A549 (cell line): ENCODE measurements at regions not wholly inside any gene's neighbourhood (a gene's known extent, or its start where the extent isn't known, plus 50 kb on each side); places are given as distances from the start of the nearest gene placed in this dataset.

ENCODE experiments used
- ATAC-seq, 2 experiments: fragments of 200-7000 bp in 1 of 2; fragments of >200 bp in 1 of 2; cut with Nextera tagmentation in 1 of 2; cut with Tn5 transposase in 1 of 2; 3 replicates each; pipeline versions ENCODE4 v1.8.0 to v1.9.1; 2018 to 2020; ENCODE audit warnings: mild to moderate bottlenecking in 1 of 2, moderate library complexity in 1 of 2
- CTCF ChIA-PET: fragments of 300-600 bp; sonication (Branson Sonifier 250); formaldehyde crosslinking; extraction: SDS; loops from one replicate; lab custom pipeline; 2021; ENCODE audit warnings: antibody characterized with exemption, inconsistent platforms; lab: Yijun Ruan, JAX
- POLR2A ChIA-PET: fragments of 350-600 bp; formaldehyde crosslinking; extraction: SDS; loops from one replicate; lab custom pipeline; 2021; ENCODE audit warnings: antibody characterized with exemption, inconsistent platforms; lab: Yijun Ruan, JAX
- DNase-seq, 2 experiments: peaks; one replicate each; pipeline versions ENCODE4 v3.0.0 to v3.0.0-alpha.2; 2011 to 2016; ENCODE audit warnings: low read depth in 1 of 2, low spot score in 1 of 2
- FAIRE-seq: peaks from 2 replicates; lab custom pipeline; 2011; peaks lifted over from hg19 to GRCh38; lab: Jason Lieb, UNC
- H3K27ac ChIP-seq, 2 experiments: fragments of >200 bp; sonication (Bioruptor Twin); formaldehyde crosslinking; 3 replicates each; pipeline ENCODE4 v1.5.1; 2016 to 2017
- H3K4me1 ChIP-seq: fragments of >200 bp; sonication (Bioruptor Twin); formaldehyde crosslinking; 3 replicates; pipeline ENCODE4 v1.6.1; 2016
- H3K4me2 ChIP-seq: fragments of >200 bp; sonication (Bioruptor Twin); formaldehyde crosslinking; 3 replicates; pipeline ENCODE4 v1.6.1; 2016
- H3K4me3 ChIP-seq: fragments of >200 bp; sonication (Bioruptor Twin); formaldehyde crosslinking; 3 replicates; pipeline ENCODE4 v1.5.1; 2016
- H3K9me3 ChIP-seq: fragments of >200 bp; sonication (Bioruptor Twin); formaldehyde crosslinking; 3 replicates; pipeline ENCODE4 v1.6.1; 2016
- BCL3 ChIP-seq: fragments of >200 bp; sonication (Bioruptor Twin); formaldehyde crosslinking; IDR thresholded peaks from 3 replicates; pipeline ENCODE4 v1.6.1; 2016
- BHLHE40 ChIP-seq: IDR thresholded peaks from 2 replicates; pipeline ENCODE4 v1.6.1; 2012; ENCODE audit warnings: low read depth, low read length, inconsistent platforms
- CBX2 ChIP-seq: fragments of 200-600 bp; sonication (generic); IDR thresholded peaks from 2 replicates; pipeline ENCODE4 v1.6.1; 2016; ENCODE audit warnings: low read depth, mild to moderate bottlenecking, borderline replicate concordance
- CEBPB ChIP-seq, 2 experiments: fragments of >200 bp in 1 of 2; sonication (Bioruptor Twin) in 1 of 2; formaldehyde crosslinking in 1 of 2; IDR thresholded peaks; 2 replicates each; pipeline ENCODE4 v1.6.1; 2012 to 2016
- CTCF ChIP-seq: fragments of >200 bp; sonication (Bioruptor Twin); formaldehyde crosslinking; IDR thresholded peaks from 3 replicates; pipeline ENCODE4 v1.5.1; 2016
- E2F6 ChIP-seq: IDR thresholded peaks from 2 replicates; pipeline ENCODE4 v1.6.1; 2012; ENCODE audit warnings: low read depth, borderline replicate concordance
- ELK1 ChIP-seq: fragments of 150-350 bp; IDR thresholded peaks from 2 replicates; pipeline ENCODE4 v1.6.1; 2014; ENCODE audit warnings: low read depth, mild to moderate bottlenecking, low read length
- ESRRA ChIP-seq: fragments of 150-350 bp; IDR thresholded peaks from 2 replicates; pipeline ENCODE4 v1.6.1; 2014; ENCODE audit warnings: mild to moderate bottlenecking, low read length, borderline replicate concordance
- FOSL2 ChIP-seq, 2 experiments: fragments of 450-650 bp in 1 of 2; fragments of >200 bp in 1 of 2; sonication (Bioruptor Twin) in 1 of 2; formaldehyde crosslinking; IDR thresholded peaks; 2 replicates each; pipeline versions ENCODE4 v1.5.0 to v1.6.1; 2016 to 2020; ENCODE audit warnings: mild to moderate bottlenecking in 1 of 2, moderate library complexity in 1 of 2
- FOXS1 ChIP-seq: fragments of 250-450 bp; sonication (Bioruptor Pico); IDR thresholded peaks from 2 replicates; pipeline ENCODE4 v1.5.0; 2020; ENCODE audit warnings: mild to moderate bottlenecking, moderate library complexity
- GATA3 ChIP-seq: IDR thresholded peaks from 2 replicates; pipeline ENCODE4 v1.6.1; 2012; ENCODE audit warnings: borderline replicate concordance
- HDAC2 ChIP-seq: fragments of 200-600 bp; sonication (generic); IDR thresholded peaks from 2 replicates; pipeline ENCODE4 v1.6.1; 2016
- HES2 ChIP-seq: fragments of >200 bp; sonication (Bioruptor Twin); formaldehyde crosslinking; IDR thresholded peaks from 2 replicates; pipeline ENCODE4 v1.6.1; 2016
- HMGXB4 ChIP-seq: fragments of 250-450 bp; sonication (Bioruptor Pico); IDR thresholded peaks from 2 replicates; pipeline ENCODE4 v1.5.0; 2021; ENCODE audit warnings: mild to moderate bottlenecking, moderate library complexity, borderline replicate concordance
- HOXA7 ChIP-seq: fragments of 250-450 bp; sonication (Bioruptor Pico); IDR thresholded peaks from 2 replicates; pipeline ENCODE4 v1.5.0; 2020; ENCODE audit warnings: mild to moderate bottlenecking, moderate library complexity
- HOXB13 ChIP-seq: fragments of 250-450 bp; sonication (Bioruptor Pico); IDR thresholded peaks from 2 replicates; pipeline ENCODE4 v1.5.0; 2020; ENCODE audit warnings: low read depth, mild to moderate bottlenecking, moderate library complexity
- HOXB5 ChIP-seq: fragments of 250-450 bp; sonication (Bioruptor Pico); IDR thresholded peaks from 2 replicates; pipeline ENCODE4 v1.5.0; 2020; ENCODE audit warnings: mild to moderate bottlenecking, moderate library complexity
- JUN ChIP-seq, 2 experiments: fragments of >200 bp; sonication (Bioruptor Twin); formaldehyde crosslinking; IDR thresholded peaks; 2 replicates in 1 of 2; 3 replicates in 1 of 2; pipeline ENCODE4 v1.6.1; 2016 to 2017
- JUNB ChIP-seq: fragments of >200 bp; sonication (Bioruptor Twin); formaldehyde crosslinking; IDR thresholded peaks from 2 replicates; pipeline ENCODE4 v1.6.1; 2016
- KDM5A ChIP-seq: fragments of 200-600 bp; sonication (generic); IDR thresholded peaks from 2 replicates; pipeline ENCODE4 v1.6.1; 2016; ENCODE audit warnings: antibody characterized with exemption, mild to moderate bottlenecking
- MAX ChIP-seq: IDR thresholded peaks from 2 replicates; pipeline ENCODE4 v1.6.1; 2012
- RAD21 ChIP-seq, 2 experiments: fragments of >200 bp in 1 of 2; sonication (Bioruptor Twin) in 1 of 2; formaldehyde crosslinking in 1 of 2; IDR thresholded peaks in 1 of 2; conservative IDR thresholded peaks in 1 of 2; 2 replicates in 1 of 2; 3 replicates in 1 of 2; pipeline ENCODE4 v1.6.1; 2012 to 2018; ENCODE audit warnings: inconsistent platforms in 1 of 2
- SMC3 ChIP-seq: fragments of >200 bp; sonication (Bioruptor Twin); formaldehyde crosslinking; IDR thresholded peaks from 3 replicates; pipeline ENCODE4 v1.6.1; 2018; ENCODE audit warnings: inconsistent platforms
- SREBF2 ChIP-seq: fragments of 450-650 bp; IDR thresholded peaks from 2 replicates; pipeline ENCODE4 v1.6.1; 2014; ENCODE audit warnings: mild to moderate bottlenecking, moderate library complexity
- TP53 ChIP-seq: fragments of 250-450 bp; sonication (Bioruptor Pico); IDR thresholded peaks from 2 replicates; pipeline ENCODE4 v1.5.0; 2021; ENCODE audit warnings: mild to moderate bottlenecking, moderate library complexity
- ZC3H11A ChIP-seq: fragments of 450-650 bp; IDR thresholded peaks from 2 replicates; pipeline ENCODE4 v1.6.1; 2014; ENCODE audit warnings: antibody characterized with exemption, mild to moderate bottlenecking
- ZNF302 ChIP-seq: fragments of 250-450 bp; sonication (Bioruptor Pico); IDR thresholded peaks from 2 replicates; pipeline ENCODE4 v1.9.0; 2021; ENCODE audit warnings: inconsistent platforms, mild to moderate bottlenecking, moderate library complexity
- WGBS: methylation state at CpG from one replicate; pipeline ENCODE4 v1.1.6; 2017; ENCODE audit errors: missing lambda C conversion rate; 5-methylcytosine and 5-hydroxymethylcytosine counted together

- 9% methylated on average over 8 of the region's 8 CpGs for WGBS
- Histone ChIP-seq H3K4me3 (no peak overlapping the region), H3K4me2 (peak overlapping the region; percentile 72), H3K9me3 (no peaks in the 10 kb centered on the region), H3K27ac (peak overlapping the region; percentile 82 to 93), H3K4me1 (peaks cover 72% of the 10 kb centered on the region)
- ATAC-seq (peak; percentile 88 to 89), DNase-seq (peak; percentile 83 to 93), FAIRE-seq (peak; percentile 13)
- POLR2A ChIA-PET: interaction anchor here (0.9 kb wide), 1 partner anchor 116 kb away, joined by 5 read pairs; no protein-coding TSS in a partner anchor
- CTCF ChIA-PET: interaction anchor here (0.6 to 1.7 kb wide), 20 partner anchors 9 to 273 kb away, joined by 3 to 13 read pairs (median 4); no protein-coding TSS in a partner anchor
- TF ChIP-seq JUNB: no peak
- TF ChIP-seq CBX2: no peak
- no peak for TF ChIP-seq SREBF2
- TF ChIP-seq CEBPB (IDR thresholded peaks at IDR 0.05): peak; percentile 18 to 67; a peak in 2 of 4 replicates
- TF ChIP-seq RAD21 (conservative IDR thresholded peaks at IDR 0.05 in 1 of 2, IDR thresholded peaks at IDR 0.05 in 1 of 2): peak; percentile 91
- no peak for TF ChIP-seq HOXA7 (CRISPR knock-in tag)
- TF ChIP-seq ZC3H11A: no peak
- peak; percentile 72 for TF ChIP-seq MAX
- peak; percentile 87 for TF ChIP-seq CTCF
- TF ChIP-seq FOXS1 (CRISPR knock-in tag): no peak
- TF ChIP-seq TP53 (CRISPR knock-in tag): no peak
- TF ChIP-seq HMGXB4 (CRISPR knock-in tag): no peak
- peak; percentile 9; the same call in 1 of the 2 replicates for TF ChIP-seq GATA3
- no peak for TF ChIP-seq HES2
- no peak for TF ChIP-seq ESRRA
- no peak for TF ChIP-seq BCL3
- 0 out of 2 replicates have a peak, but pooled peaks have one; percentile 26 for TF ChIP-seq HOXB13 (CRISPR knock-in tag)
- no peak for TF ChIP-seq HDAC2
- TF ChIP-seq SMC3: peak; percentile 92
- TF ChIP-seq E2F6: no peak
- no peak for TF ChIP-seq ZNF302 (CRISPR knock-in tag)
- no peak for TF ChIP-seq BHLHE40
- TF ChIP-seq ELK1: no peak
- TF ChIP-seq KDM5A: 0 out of 2 replicates have a peak, but pooled peaks have one; percentile 17
- no peak for TF ChIP-seq FOSL2 (IDR thresholded peaks at IDR 0.05)
- TF ChIP-seq FOSL2 (CRISPR knock-in tag; IDR thresholded peaks at IDR 0.05): peak; percentile 18; the same call in 1 of the 2 replicates
- TF ChIP-seq HOXB5: peak; percentile 64; the same call in 1 of the 2 replicates
- peak in 1 of 2 experiments; percentile 55; a peak in 2 of 5 replicates for TF ChIP-seq JUN (IDR thresholded peaks at IDR 0.05)
These were observed 200.7 kb downstream of the BCAS1 start for GRCh38 chr20:53869466-53870258.
